KMS-11 (cell line): ENCODE measurements at regions not wholly inside any gene's neighbourhood (a gene's known extent, or its start where the extent isn't known, plus 50 kb on each side); places are given as distances from the start of the nearest gene placed in this dataset.

ENCODE experiments used
- H2AFZ ChIP-seq: fragments of 200-600 bp; sonication (generic); 2 replicates; pipeline ENCODE4 v1.6.1; 2016; ENCODE audit warnings: antibody characterized with exemption, mixed run types, low read depth
- H3K27ac ChIP-seq: fragments of 200-600 bp; sonication (generic); 2 replicates; pipeline ENCODE4 v1.6.1; 2016; ENCODE audit warnings: mild to moderate bottlenecking, mixed run types
- H3K27me3 ChIP-seq: fragments of 200-600 bp; sonication (generic); 2 replicates; pipeline ENCODE4 v1.6.1; 2017; ENCODE audit warnings: mild to moderate bottlenecking, low read depth, mixed run types, moderate library complexity; ENCODE audit not compliant: insufficient read depth
- H3K36me3 ChIP-seq: fragments of 200-600 bp; sonication (generic); 2 replicates; pipeline ENCODE4 v1.6.1; 2017; ENCODE audit warnings: mild to moderate bottlenecking, mixed run types; ENCODE audit not compliant: insufficient read depth
- H3K4me1 ChIP-seq: fragments of 200-600 bp; sonication (generic); 2 replicates; pipeline ENCODE4 v1.6.1; 2016; ENCODE audit warnings: mild to moderate bottlenecking, low read depth, mixed run types; ENCODE audit not compliant: poor library complexity, severe bottlenecking
- H3K4me2 ChIP-seq: fragments of 200-600 bp; sonication (generic); 2 replicates; pipeline ENCODE4 v1.7.0; 2016; ENCODE audit warnings: mild to moderate bottlenecking, mixed run types
- H3K4me3 ChIP-seq: fragments of 200-600 bp; sonication (generic); IDR thresholded peaks from 2 replicates; pipeline ENCODE4 v1.6.1; 2017; ENCODE audit warnings: low read depth, low read length, mixed read lengths; ENCODE audit not compliant: insufficient read depth
- H3K79me2 ChIP-seq: fragments of 200-600 bp; sonication (generic); 2 replicates; pipeline ENCODE4 v1.6.1; 2016; ENCODE audit warnings: low read depth, mixed run types; ENCODE audit not compliant: insufficient read depth
- H3K9ac ChIP-seq: fragments of 200-600 bp; sonication (generic); 2 replicates; pipeline ENCODE4 v1.6.1; 2016; ENCODE audit warnings: mild to moderate bottlenecking, mixed run types
- H4K20me1 ChIP-seq: fragments of 200-600 bp; sonication (generic); 2 replicates; pipeline ENCODE4 v1.6.1; 2016; ENCODE audit warnings: mild to moderate bottlenecking, mixed run types; ENCODE audit not compliant: insufficient read depth
- TF ChIP-seq, protein P1 (sequence below): fragments of 200-600 bp; sonication (generic); conservative IDR thresholded peaks from 2 replicates; pipeline ENCODE4 v1.6.1; 2017; ENCODE audit warnings: low read depth, mild to moderate bottlenecking, antibody characterized with exemption, low read length, moderate library complexity, mixed read lengths

DNA sequence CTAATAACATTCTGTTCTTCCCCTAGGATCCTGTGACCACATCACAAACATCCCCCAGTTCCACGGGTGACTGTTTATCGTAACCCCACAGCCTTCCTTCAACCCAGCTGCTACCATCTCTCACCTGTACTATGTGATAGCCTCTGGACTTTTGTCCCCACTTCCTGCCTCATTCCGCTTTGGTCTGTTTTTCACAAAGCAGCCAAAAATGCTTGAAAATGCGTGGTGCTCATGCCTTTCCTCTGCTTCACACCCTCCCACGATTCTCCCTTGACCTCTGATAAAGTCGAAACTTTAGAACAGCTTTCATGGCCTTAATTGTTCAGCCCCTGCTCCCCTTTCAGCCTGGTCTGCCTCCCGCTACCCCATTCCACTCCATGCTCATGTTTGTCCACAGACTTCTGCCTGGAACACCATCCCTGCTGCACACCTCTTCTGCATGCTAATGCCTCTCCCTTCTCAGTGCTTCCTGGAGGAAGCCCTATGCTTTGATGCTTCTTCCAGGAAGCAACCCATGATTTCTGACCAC lies 165.6 kb downstream of the PLPP3 start:
- Histone ChIP-seq H3K27me3 (no peaks in the 10 kb centered on the region), H3K4me2 (no peak overlapping the region), H3K36me3 (no peaks in the 10 kb centered on the region), H3K79me2 (no peaks in the 10 kb centered on the region), H3K9ac (no peak overlapping the region), H3K4me1 (no peaks in the 10 kb centered on the region), H4K20me1 (no peaks in the 10 kb centered on the region), H2AFZ (no peak overlapping the region), H3K27ac (no peak overlapping the region), H3K4me3 (no peak overlapping the region)
- TF ChIP-seq, protein P1, sequence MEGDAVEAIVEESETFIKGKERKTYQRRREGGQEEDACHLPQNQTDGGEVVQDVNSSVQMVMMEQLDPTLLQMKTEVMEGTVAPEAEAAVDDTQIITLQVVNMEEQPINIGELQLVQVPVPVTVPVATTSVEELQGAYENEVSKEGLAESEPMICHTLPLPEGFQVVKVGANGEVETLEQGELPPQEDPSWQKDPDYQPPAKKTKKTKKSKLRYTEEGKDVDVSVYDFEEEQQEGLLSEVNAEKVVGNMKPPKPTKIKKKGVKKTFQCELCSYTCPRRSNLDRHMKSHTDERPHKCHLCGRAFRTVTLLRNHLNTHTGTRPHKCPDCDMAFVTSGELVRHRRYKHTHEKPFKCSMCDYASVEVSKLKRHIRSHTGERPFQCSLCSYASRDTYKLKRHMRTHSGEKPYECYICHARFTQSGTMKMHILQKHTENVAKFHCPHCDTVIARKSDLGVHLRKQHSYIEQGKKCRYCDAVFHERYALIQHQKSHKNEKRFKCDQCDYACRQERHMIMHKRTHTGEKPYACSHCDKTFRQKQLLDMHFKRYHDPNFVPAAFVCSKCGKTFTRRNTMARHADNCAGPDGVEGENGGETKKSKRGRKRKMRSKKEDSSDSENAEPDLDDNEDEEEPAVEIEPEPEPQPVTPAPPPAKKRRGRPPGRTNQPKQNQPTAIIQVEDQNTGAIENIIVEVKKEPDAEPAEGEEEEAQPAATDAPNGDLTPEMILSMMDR = no peak

DNA sequence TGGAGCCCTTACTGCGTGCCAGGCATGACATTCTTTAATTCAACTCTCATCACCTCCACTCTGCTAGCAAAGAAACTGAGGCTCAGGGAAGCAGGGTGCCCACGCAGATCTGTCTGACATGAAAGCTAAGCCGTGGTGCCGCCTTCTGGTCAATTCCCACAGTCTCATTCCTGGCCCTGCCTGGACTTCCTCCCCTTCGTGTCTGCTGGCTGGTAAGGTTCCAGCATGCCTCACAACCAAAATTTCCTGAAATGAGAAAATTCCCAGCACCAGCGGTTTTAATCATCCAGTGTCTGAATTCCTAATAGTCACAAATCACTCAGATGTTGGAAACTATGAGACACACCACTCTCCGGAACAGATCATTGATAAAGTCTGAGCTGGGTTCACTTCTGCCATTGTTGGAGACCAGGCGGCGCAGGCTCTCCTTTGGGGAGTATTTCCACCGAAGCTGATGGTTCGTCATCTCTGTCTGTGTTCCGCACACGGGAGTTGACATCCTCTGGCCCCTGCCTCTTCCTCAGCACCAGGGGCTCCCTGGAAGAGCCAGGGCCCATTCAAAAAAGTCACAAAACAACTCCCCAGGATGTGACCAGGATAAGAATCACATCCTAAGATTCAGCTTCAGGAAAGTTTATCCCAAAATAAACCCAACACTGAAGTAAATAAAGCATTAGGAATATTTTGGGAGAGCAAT lies 167.7 kb downstream of the PLPP3 start:
- H3K36me3 ChIP-seq = no peaks in the 10 kb centered on the region
- no peak overlapping the region for H3K9ac ChIP-seq
- no peaks in the 10 kb centered on the region for H3K4me1 ChIP-seq
- no peaks in the 10 kb centered on the region for H3K27me3 ChIP-seq
- H2AFZ ChIP-seq = no peak overlapping the region
- H3K4me3 ChIP-seq = no peak overlapping the region
- H3K79me2 ChIP-seq = no peaks in the 10 kb centered on the region
- no peaks in the 10 kb centered on the region for H4K20me1 ChIP-seq
- TF ChIP-seq, protein P1 = no peak
- no peak overlapping the region for H3K27ac ChIP-seq
- no peak overlapping the region for H3K4me2 ChIP-seq

DNA sequence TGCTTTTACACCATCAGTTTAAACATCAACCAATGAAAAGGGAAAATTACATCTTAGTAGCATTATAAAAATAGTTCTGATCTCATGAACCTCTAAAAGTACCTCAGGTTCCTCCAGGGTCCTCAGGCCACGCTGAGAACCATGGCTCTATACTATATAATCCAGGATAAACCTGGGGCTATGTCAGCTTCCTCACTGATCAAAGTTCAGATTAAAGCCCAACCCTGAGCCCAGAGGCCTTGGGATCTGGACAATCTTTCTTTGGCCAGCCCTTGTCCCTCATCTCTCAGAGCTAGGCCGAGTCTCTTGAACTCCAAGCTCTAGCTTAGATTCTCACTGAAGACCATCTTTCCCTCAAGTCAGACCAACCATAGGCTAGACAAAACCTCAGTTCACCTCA lies 168.3 kb downstream of the PLPP3 start:
- H3K4me1 ChIP-seq = no peaks in the 10 kb centered on the region
- H3K4me2 ChIP-seq = no peak overlapping the region
- H3K79me2 ChIP-seq = no peaks in the 10 kb centered on the region
- no peak overlapping the region for H3K9ac ChIP-seq
- no peak overlapping the region for H2AFZ ChIP-seq
- H3K4me3 ChIP-seq = no peak overlapping the region
- no peak overlapping the region for H3K27ac ChIP-seq
- TF ChIP-seq, protein P1 = no peak
- no peaks in the 10 kb centered on the region for H4K20me1 ChIP-seq
- H3K36me3 ChIP-seq = no peaks in the 10 kb centered on the region
- no peaks in the 10 kb centered on the region for H3K27me3 ChIP-seq

DNA sequence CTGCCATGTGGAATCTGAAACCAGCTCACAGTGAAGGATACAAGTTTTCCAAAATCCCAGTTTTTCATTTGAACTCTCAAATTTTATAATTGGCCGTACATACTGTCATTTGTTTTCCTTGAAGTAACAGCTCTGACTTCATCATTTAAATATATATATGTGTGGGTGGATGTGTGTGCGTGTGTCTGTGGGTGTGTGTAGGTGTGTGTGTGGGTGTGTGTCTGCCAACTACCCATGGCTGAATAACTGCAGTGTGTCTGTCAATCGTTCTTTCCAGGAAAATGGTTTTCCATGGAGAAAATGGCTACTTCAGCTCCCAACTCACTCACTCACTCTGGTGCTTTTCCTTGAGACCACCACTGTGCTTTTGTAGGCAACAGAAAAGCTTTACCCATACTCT lies 169.0 kb downstream of the PLPP3 start:
- Histone ChIP-seq H3K36me3 (no peaks in the 10 kb centered on the region), H2AFZ (no peak overlapping the region), H4K20me1 (no peaks in the 10 kb centered on the region), H3K4me1 (no peaks in the 10 kb centered on the region), H3K79me2 (no peaks in the 10 kb centered on the region), H3K27me3 (no peaks in the 10 kb centered on the region), H3K9ac (no peak overlapping the region), H3K4me3 (no peak overlapping the region), H3K4me2 (no peak overlapping the region), H3K27ac (no peak overlapping the region)
- TF ChIP-seq, protein P1 = no peak
